Stomach (tissue), 8 donors: ENCODE measurements at regions not wholly inside any gene's neighbourhood (a gene's known extent, or its start where the extent isn't known, plus 50 kb on each side); places are given as distances from the start of the nearest gene placed in this dataset.

Source experiments
- DNase-seq, 2 donors: peaks; one replicate each; pipeline versions ENCODE4 v3.0.0 to v3.0.0-alpha.2; 2013 to 2019
- H3K27ac ChIP-seq, 5 donors: fragments of 200-600 bp in 4 of 5; sonication (generic) in 4 of 5; one replicate each; pipeline ENCODE4 v1.5.1; 2013 to 2019; ENCODE audit warnings: mild to moderate bottlenecking in 1 of 5, moderate library complexity in 1 of 5
- H3K27me3 ChIP-seq, 3 donors: fragments of 200-600 bp; sonication (generic); one replicate each; pipeline ENCODE4 v1.5.1; 2017 to 2019; ENCODE audit warnings: mixed run types in 1 of 3
- H3K36me3 ChIP-seq, 4 donors: fragments of 200-600 bp; sonication (generic); 1 replicate in 3 of 4; 2 replicates in 1 of 4; pipeline ENCODE4 v1.5.1; 2016 to 2019
- H3K4me1 ChIP-seq, 4 donors: fragments of 200-600 bp; sonication (generic); one replicate each; pipeline ENCODE4 v1.5.1; 2016 to 2019
- H3K4me3 ChIP-seq, 4 donors: fragments of 200-600 bp; sonication (generic) in 3 of 4; one replicate each; pipeline ENCODE4 v1.5.1; 2016 to 2019; ENCODE audit warnings: mild to moderate bottlenecking in 1 of 4
- H3K9me3 ChIP-seq, 4 donors: fragments of 200-600 bp; sonication (generic); one replicate each; pipeline ENCODE4 v1.5.1; 2016 to 2019
- EP300 ChIP-seq: sonication (generic); formaldehyde crosslinking; IDR thresholded peaks from one replicate; pipeline ENCODE4 v1.6.1; 2017; ENCODE audit warnings: antibody characterized with exemption
- POLR2A ChIP-seq, 4 donors: fragments of 450-650 bp; IDR thresholded peaks; one replicate each; pipeline ENCODE4 v1.6.1; 2016; ENCODE audit warnings: antibody characterized with exemption in 4 of 4, control low read depth in 2 of 4, mild to moderate bottlenecking in 1 of 4, moderate library complexity in 1 of 4
- POLR2AphosphoS5 ChIP-seq, 3 donors: sonication (generic); formaldehyde crosslinking; IDR thresholded peaks; one replicate each; pipeline ENCODE4 v1.6.1; 2016; ENCODE audit warnings: antibody characterized with exemption in 3 of 3
- WGBS, 5 donors: extraction: QIAGEN DNeasy Blood & Tissue Kit in 3 of 5; methylation state at CpG; one replicate each; pipeline versions ENCODE4 v1.1.5 to v1.1.7; 2013 to 2018; 5-methylcytosine and 5-hydroxymethylcytosine counted together
- intact Hi-C: fragments of 100-400 bp; cut with DNase I; formaldehyde crosslinking; loops from one replicate; pipeline ENCODE4 v1.15.1; 2023; ENCODE audit warnings: low total_unique reads
- TF ChIP-seq, protein P1 (sequence below), 7 experiments: fragments of 450-650 bp in 4 of 7; fragments of 200-600 bp in 3 of 7; sonication (generic) in 3 of 7; IDR thresholded peaks; one replicate each; pipeline ENCODE4 v1.5.1; 2016 to 2019; ENCODE audit warnings: antibody characterized with exemption in 7 of 7, control low read depth in 2 of 7, mild to moderate bottlenecking in 1 of 7
- donor health status: healthy with polysubstance abuse.
- donor health status: Bipolar disorder and iron deficiency.
- donor health status: healthy.

GRCh38 chr18:64337018-64337417, 188.1 kb upstream of the LINC00305 start:
- no peaks in the 10 kb centered on the region for H3K4me1 ChIP-seq
- DNase-seq, result no peak
- H3K36me3 ChIP-seq, result no peaks in the 10 kb centered on the region
- intact Hi-C loops, result no loop called here
- TF ChIP-seq EP300 (no peak), POLR2AphosphoS5 (IDR thresholded peaks at IDR 0.05) (no peak), POLR2A (IDR thresholded peaks at IDR 0.05) (no peak)
- no peaks in the 10 kb centered on the region for H3K27me3 ChIP-seq
- H3K4me3 ChIP-seq, result no peak overlapping the region
- no peaks in the 10 kb centered on the region for H3K9me3 ChIP-seq
- WGBS, 5 donors, result 48 to 63% (median 61%) methylated on average over 2 of the region's 2 CpGs
- no peak overlapping the region for H3K27ac ChIP-seq

- H3K4me3 ChIP-seq, result no peak overlapping the region
- intact Hi-C loops, result no loop called here
- no peaks in the 10 kb centered on the region for H3K4me1 ChIP-seq
- H3K36me3 ChIP-seq, result no peaks in the 10 kb centered on the region
- TF ChIP-seq POLR2A (IDR thresholded peaks at IDR 0.05), result no peak
- no peak for DNase-seq
- WGBS, 5 donors, result 55 to 84% (median 78%) methylated on average over 2 of the region's 2 CpGs
- no peaks in the 10 kb centered on the region for H3K27me3 ChIP-seq
- no peak overlapping the region for H3K27ac ChIP-seq
- H3K9me3 ChIP-seq, result no peaks in the 10 kb centered on the region
Measured at GRCh38 chr18:64334748-64335147, 185.9 kb upstream of the LINC00305 start.

DNA sequence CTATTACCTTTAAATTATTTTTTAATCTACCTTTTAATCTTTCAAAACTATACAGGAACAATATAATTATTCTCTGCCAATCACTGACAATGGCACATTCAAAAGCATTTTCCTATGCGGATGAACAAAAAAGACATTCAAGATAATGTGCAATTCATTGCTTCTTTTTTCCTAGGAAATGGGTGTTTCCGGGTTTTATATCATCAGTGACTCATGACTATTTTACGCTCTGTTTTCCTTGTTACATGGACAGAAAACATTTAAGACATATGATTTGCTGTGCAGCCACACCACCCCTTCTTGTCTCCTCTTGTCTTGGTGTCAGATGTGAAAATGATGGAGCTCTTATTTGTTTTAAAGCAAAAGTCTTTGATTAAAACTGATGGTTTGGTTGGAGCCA, 184.7 kb upstream of the LINC00305 start:
- Histone ChIP-seq H3K27ac (no peak overlapping the region), H3K36me3 (no peaks in the 10 kb centered on the region), H3K4me3 (no peak overlapping the region), H3K9me3 (no peaks in the 10 kb centered on the region), H3K4me1 (no peaks in the 10 kb centered on the region), H3K27me3 (no peaks in the 10 kb centered on the region)
- no peak for DNase-seq
- no peak for TF ChIP-seq EP300
- TF ChIP-seq, protein P1, sequence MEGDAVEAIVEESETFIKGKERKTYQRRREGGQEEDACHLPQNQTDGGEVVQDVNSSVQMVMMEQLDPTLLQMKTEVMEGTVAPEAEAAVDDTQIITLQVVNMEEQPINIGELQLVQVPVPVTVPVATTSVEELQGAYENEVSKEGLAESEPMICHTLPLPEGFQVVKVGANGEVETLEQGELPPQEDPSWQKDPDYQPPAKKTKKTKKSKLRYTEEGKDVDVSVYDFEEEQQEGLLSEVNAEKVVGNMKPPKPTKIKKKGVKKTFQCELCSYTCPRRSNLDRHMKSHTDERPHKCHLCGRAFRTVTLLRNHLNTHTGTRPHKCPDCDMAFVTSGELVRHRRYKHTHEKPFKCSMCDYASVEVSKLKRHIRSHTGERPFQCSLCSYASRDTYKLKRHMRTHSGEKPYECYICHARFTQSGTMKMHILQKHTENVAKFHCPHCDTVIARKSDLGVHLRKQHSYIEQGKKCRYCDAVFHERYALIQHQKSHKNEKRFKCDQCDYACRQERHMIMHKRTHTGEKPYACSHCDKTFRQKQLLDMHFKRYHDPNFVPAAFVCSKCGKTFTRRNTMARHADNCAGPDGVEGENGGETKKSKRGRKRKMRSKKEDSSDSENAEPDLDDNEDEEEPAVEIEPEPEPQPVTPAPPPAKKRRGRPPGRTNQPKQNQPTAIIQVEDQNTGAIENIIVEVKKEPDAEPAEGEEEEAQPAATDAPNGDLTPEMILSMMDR (IDR thresholded peaks at IDR 0.05), result no peak
- TF ChIP-seq POLR2A (IDR thresholded peaks at IDR 0.05), result no peak
- no peak for TF ChIP-seq POLR2AphosphoS5 (IDR thresholded peaks at IDR 0.05)
- 69 to 79% (median 78%) methylated on average over 3 of the region's 3 CpGs for WGBS, 5 donors
- intact Hi-C loops, result no loop called here

DNA sequence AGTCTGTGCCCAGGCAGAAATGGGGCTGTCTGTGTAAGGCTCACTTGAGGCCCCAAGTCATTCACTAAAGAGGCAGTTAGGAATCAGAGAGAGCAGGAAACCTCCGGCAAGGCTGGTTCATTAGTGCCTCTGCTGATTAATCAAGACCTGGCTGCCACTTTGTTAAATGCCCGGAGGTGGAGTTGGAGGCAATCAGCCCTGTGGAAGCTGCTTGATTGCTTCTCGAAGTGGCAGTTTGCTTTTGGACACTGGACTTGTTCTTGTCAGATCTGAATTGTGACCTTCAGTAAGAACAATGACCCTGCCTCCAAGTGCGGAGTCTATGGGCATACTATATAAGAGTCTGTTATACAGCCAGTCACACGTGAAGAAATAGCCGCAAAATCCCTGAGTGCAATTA, 183.9 kb upstream of the LINC00305 start:
- Histone ChIP-seq H3K4me1 (no peaks in the 10 kb centered on the region), H3K27me3 (no peaks in the 10 kb centered on the region), H3K27ac (no peak overlapping the region), H3K4me3 (no peak overlapping the region), H3K9me3 (no peaks in the 10 kb centered on the region), H3K36me3 (no peaks in the 10 kb centered on the region)
- intact Hi-C loops, result no loop called here
- peak in 1 of 2 donors; percentile 8 for DNase-seq
- no peak for TF ChIP-seq EP300
- no peak for TF ChIP-seq POLR2AphosphoS5 (IDR thresholded peaks at IDR 0.05)
- no peak for TF ChIP-seq POLR2A (IDR thresholded peaks at IDR 0.05)
- TF ChIP-seq, protein P1 (IDR thresholded peaks at IDR 0.05), result no peak
- 64 to 70% (median 69%) methylated on average over 6 of the region's 6 CpGs for WGBS, 5 donors

DNA sequence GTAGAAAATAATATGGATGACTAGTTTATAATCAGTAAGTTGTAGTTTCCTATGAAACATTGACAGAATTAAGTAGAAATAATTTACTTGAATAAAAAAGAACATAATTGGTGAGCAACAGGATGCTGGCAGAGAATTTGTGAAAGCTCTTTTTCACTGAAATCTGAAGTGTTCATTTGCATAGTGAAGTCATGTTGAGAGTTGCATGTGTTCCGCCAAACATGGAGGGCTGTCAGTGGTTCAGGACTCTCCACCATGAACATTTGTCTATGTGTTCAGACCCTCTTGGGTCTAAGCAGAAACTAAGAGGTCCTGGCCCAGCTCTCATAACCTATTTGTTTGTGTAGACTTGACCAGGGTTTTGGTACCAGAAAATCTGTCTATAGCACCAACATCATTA, 182.5 kb upstream of the LINC00305 start:
- no peak for DNase-seq
- Histone ChIP-seq H3K36me3 (no peaks in the 10 kb centered on the region), H3K4me3 (no peak overlapping the region), H3K9me3 (no peaks in the 10 kb centered on the region), H3K27me3 (no peaks in the 10 kb centered on the region), H3K27ac (no peak overlapping the region), H3K4me1 (no peaks in the 10 kb centered on the region)
- intact Hi-C loops, result no loop called here
- WGBS, 5 donors, result 88 to 100% (median 95%) methylated on average over 1 of the region's 1 CpG
- TF ChIP-seq, protein P1 (IDR thresholded peaks at IDR 0.05), result no peak
- TF ChIP-seq POLR2AphosphoS5 (IDR thresholded peaks at IDR 0.05), result no peak
